OCI-LY3 (cell line): ENCODE measurements at regions not wholly inside any gene's neighbourhood (a gene's known extent, or its start where the extent isn't known, plus 50 kb on each side); places are given as distances from the start of the nearest gene placed in this dataset.

ENCODE experiments used
- H2AFZ ChIP-seq: fragments of 200-600, 300-600 bp; shearing (Covaris generic); 2 replicates; pipeline ENCODE4 v1.6.0; 2014; ENCODE audit warnings: antibody characterized with exemption, low read depth, low read length
- H3K27ac ChIP-seq: fragments of 200-600, 300-600 bp; sonication (generic); 2 replicates; pipeline ENCODE4 v1.5.1; 2014; ENCODE audit warnings: mild to moderate bottlenecking, low read length, moderate library complexity, mixed read lengths
- H3K27me3 ChIP-seq: fragments of 200-600, 300-600 bp; sonication (generic); 2 replicates; pipeline ENCODE4 v1.6.1; 2014; ENCODE audit warnings: low read depth, low read length, mixed read lengths
- H3K36me3 ChIP-seq: fragments of 200-600, 300-600 bp; sonication (generic); replicated peaks from 2 replicates; pipeline ENCODE3; 2014; ENCODE audit warnings: low read depth, low read length, mixed read lengths
- H3K4me1 ChIP-seq: fragments of 300-600, 200-600 bp; sonication (generic); 2 replicates; pipeline ENCODE4 v1.6.1; 2014; ENCODE audit warnings: low read length, mixed read lengths
- H3K4me2 ChIP-seq: fragments of 200-600, 300-600 bp; sonication (generic); 2 replicates; pipeline ENCODE4 v1.6.1; 2014; ENCODE audit warnings: low read length, mixed read lengths
- H3K4me3 ChIP-seq: fragments of 300-600, 200-600 bp; sonication (generic); 2 replicates; pipeline ENCODE4 v1.5.1; 2014; ENCODE audit warnings: antibody characterized with exemption, mild to moderate bottlenecking, low read length, moderate library complexity
- H3K79me2 ChIP-seq: fragments of 300-600, 200-600 bp; shearing (Covaris generic); 2 replicates; pipeline ENCODE4 v1.6.1; 2014; ENCODE audit warnings: mild to moderate bottlenecking, low read length, mixed read lengths
- H3K9ac ChIP-seq: fragments of 300-600, 200-600 bp; shearing (Covaris generic); 2 replicates; pipeline ENCODE4 v1.6.0; 2014; ENCODE audit warnings: mild to moderate bottlenecking, low read length, moderate library complexity
- H3K9me3 ChIP-seq: fragments of 200-600, 300-600 bp; shearing (Covaris generic); 2 replicates; pipeline ENCODE4 v1.6.1; 2014; ENCODE audit warnings: low read length, mixed read lengths; ENCODE audit not compliant: insufficient read depth
- H4K20me1 ChIP-seq: fragments of 200-600, 300-600 bp; sonication (generic); 2 replicates; pipeline ENCODE4 v1.6.1; 2016; ENCODE audit warnings: low read length, mixed read lengths; ENCODE audit not compliant: insufficient read depth
- EZH2phosphoT487 ChIP-seq: fragments of 200-600 bp; shearing (Covaris generic); IDR thresholded peaks from 2 replicates; pipeline ENCODE4 v1.6.1; 2018; ENCODE audit warnings: antibody characterized with exemption, mixed run types, low read depth
- TF ChIP-seq, protein P1 (sequence below): fragments of 200-600, 300-600 bp; sonication (generic); IDR thresholded peaks from 2 replicates; pipeline ENCODE4 v1.5.1; 2014; ENCODE audit warnings: antibody characterized with exemption, low read length, low read depth

DNA sequence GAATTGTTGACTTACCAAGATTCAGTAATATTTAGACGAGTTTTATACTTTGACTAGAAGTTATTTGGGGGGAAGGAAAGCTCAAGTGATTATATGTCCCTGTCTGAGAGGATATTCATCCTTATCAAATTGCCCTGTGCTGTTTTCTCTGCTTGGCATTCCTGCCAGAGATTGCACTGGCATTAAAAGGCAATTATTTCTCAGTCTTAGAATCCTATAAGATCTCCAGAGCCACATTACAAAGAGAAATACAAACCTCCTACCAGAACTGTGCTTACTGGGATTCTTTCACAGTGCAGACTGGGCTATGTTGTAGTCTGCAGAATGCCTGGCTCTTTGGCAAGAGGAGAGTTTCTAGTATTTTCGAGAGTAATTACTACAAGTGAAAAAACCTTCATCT lies 342.4 kb downstream of the HGF start:
- Histone ChIP-seq H3K27me3 (no peaks in the 10 kb centered on the region), H3K79me2 (no peaks in the 10 kb centered on the region), H4K20me1 (no peaks in the 10 kb centered on the region), H2AFZ (no peak overlapping the region), H3K27ac (no peak overlapping the region), H3K9ac (no peak overlapping the region), H3K9me3 (no peaks in the 10 kb centered on the region), H3K4me2 (no peak overlapping the region), H3K36me3 (no peaks in the 10 kb centered on the region), H3K4me3 (no peak overlapping the region), H3K4me1 (no peaks in the 10 kb centered on the region)
- TF ChIP-seq EZH2phosphoT487, result no peak
- TF ChIP-seq, protein P1, sequence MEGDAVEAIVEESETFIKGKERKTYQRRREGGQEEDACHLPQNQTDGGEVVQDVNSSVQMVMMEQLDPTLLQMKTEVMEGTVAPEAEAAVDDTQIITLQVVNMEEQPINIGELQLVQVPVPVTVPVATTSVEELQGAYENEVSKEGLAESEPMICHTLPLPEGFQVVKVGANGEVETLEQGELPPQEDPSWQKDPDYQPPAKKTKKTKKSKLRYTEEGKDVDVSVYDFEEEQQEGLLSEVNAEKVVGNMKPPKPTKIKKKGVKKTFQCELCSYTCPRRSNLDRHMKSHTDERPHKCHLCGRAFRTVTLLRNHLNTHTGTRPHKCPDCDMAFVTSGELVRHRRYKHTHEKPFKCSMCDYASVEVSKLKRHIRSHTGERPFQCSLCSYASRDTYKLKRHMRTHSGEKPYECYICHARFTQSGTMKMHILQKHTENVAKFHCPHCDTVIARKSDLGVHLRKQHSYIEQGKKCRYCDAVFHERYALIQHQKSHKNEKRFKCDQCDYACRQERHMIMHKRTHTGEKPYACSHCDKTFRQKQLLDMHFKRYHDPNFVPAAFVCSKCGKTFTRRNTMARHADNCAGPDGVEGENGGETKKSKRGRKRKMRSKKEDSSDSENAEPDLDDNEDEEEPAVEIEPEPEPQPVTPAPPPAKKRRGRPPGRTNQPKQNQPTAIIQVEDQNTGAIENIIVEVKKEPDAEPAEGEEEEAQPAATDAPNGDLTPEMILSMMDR, result no peak

- Histone ChIP-seq H3K36me3 (no peaks in the 10 kb centered on the region), H4K20me1 (no peaks in the 10 kb centered on the region), H3K27ac (no peak overlapping the region), H2AFZ (no peak overlapping the region), H3K4me2 (no peak overlapping the region), H3K4me3 (no peak overlapping the region), H3K9ac (no peak overlapping the region), H3K4me1 (peaks cover 20% of the 10 kb centered on the region), H3K9me3 (no peaks in the 10 kb centered on the region), H3K27me3 (no peaks in the 10 kb centered on the region), H3K79me2 (no peaks in the 10 kb centered on the region)
- TF ChIP-seq EZH2phosphoT487, result no peak
- TF ChIP-seq, protein P1, result no peak
Measured at GRCh38 chr7:81420526-81421226, 349.2 kb downstream of the HGF start.

- Histone ChIP-seq H3K9me3 (no peaks in the 10 kb centered on the region), H3K27ac (no peak overlapping the region), H3K4me1 (peaks cover 20% of the 10 kb centered on the region), H3K4me2 (no peak overlapping the region), H3K79me2 (no peaks in the 10 kb centered on the region), H3K4me3 (no peak overlapping the region), H4K20me1 (no peaks in the 10 kb centered on the region), H2AFZ (no peak overlapping the region), H3K9ac (no peak overlapping the region), H3K27me3 (no peaks in the 10 kb centered on the region), H3K36me3 (no peaks in the 10 kb centered on the region)
- TF ChIP-seq EZH2phosphoT487, result no peak
Measured at GRCh38 chr7:81419731-81420130, 350.1 kb downstream of the HGF start.

DNA sequence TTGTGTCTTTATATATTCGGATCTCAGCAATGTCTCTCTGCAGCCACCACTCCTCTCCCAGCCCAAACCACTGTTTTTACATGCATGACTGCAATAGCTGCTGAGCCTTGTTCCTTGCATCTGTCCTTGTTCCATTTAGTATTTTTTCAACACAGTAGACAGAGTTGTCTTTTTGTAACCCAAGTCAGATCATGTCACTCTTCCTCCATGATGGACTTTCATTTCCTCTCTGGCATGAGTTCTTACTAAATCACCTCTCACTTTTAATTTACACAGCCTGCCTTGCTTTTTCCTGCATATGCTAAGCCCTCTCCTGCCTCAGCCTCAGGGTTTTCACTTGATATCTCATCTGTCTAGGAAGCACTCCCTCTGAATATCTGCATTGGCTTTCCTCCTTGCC lies 353.2 kb downstream of the HGF start:
- H3K9ac ChIP-seq, result 0 out of 2 replicates have a peak overlapping the region, but pooled peaks have one; percentile 2
- no peaks in the 10 kb centered on the region for H3K27me3 ChIP-seq
- H3K4me1 ChIP-seq, result peaks cover 20% of the 10 kb centered on the region
- no peaks in the 10 kb centered on the region for H3K36me3 ChIP-seq
- peak overlapping the region; percentile 56 for H3K27ac ChIP-seq
- H3K4me2 ChIP-seq, result peak overlapping the region; percentile 64
- H4K20me1 ChIP-seq, result no peaks in the 10 kb centered on the region
- no peaks in the 10 kb centered on the region for H3K9me3 ChIP-seq
- H3K79me2 ChIP-seq, result no peaks in the 10 kb centered on the region
- no peak for TF ChIP-seq EZH2phosphoT487
- TF ChIP-seq, protein P1, result no peak
- peak overlapping the region; percentile 19; the same call in 1 of the 2 replicates for H2AFZ ChIP-seq
- peak overlapping the region; percentile 43 for H3K4me3 ChIP-seq
